ENCODE measurements at regions not wholly inside any gene's neighbourhood (a gene's known extent, or its start where the extent isn't known, plus 50 kb on each side); places are given as distances from the start of the nearest gene placed in this dataset.

DNA sequence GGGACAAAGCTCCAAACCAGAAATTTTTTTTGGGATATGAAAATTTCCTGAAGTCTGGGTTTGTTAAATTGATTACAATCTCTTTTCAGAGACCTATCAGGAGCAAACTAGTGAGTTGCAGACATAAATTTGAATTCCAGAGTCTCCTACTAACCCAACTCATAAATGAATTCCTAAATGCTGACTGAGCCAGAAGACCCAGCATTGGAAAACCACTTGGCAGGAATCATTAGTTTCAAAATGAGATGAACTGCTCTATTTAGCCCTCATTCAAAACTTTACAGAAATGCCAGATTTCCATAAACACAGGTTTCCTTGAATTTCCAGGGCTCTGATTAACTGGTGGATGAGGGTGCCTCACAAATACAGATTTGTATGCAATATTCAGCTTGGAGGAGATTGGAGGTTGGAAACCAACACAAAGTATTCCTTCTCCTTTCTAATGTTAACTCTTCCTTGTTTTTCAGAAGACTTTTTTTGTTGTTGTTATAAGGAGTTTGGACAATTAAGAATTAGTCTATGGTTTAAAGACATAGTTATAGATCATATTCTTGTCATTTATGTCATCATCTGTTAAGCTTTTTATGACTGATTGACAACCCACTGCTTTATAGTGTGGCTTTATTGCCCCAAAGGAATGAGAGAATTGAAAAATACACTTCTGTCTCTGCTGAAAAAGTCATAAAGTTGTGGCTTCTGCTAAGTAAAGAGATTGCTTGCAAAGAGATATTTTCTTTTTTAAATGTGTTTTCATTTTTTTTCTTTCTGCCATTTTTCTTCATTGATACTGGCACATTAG, 222.8 kb downstream of the HLX start:
- Histone ChIP-seq H3K36me3 (ENCODE audit: control insufficient read depth in 2 of 2, insufficient read depth in 2 of 2, low read length in 1 of 2) (no peaks in the 10 kb centered on the region), H3K27me3 (replicated peaks in 1 of 2; ENCODE audit: control insufficient read depth in 2 of 2, insufficient read depth in 2 of 2, low read length in 1 of 2) (no peaks in the 10 kb centered on the region), H4K20me1 (ENCODE audit: control insufficient read depth, insufficient read depth) (no peaks in the 10 kb centered on the region), H3K4me1 (ENCODE audit: control insufficient read depth, insufficient read depth, low read length) (peaks cover 5% of the 10 kb centered on the region), H3K4me2 (ENCODE audit: control insufficient read depth, insufficient read depth) (no peak overlapping the region), H3K9ac (ENCODE audit: control insufficient read depth, insufficient read depth, low read length) (no peak overlapping the region), H2AFZ (ENCODE audit: control insufficient read depth, low read depth, low read length) (no peak overlapping the region), H3K79me2 (ENCODE audit: control insufficient read depth, insufficient read depth, low read length) (no peaks in the 10 kb centered on the region), H3K27ac (ENCODE audit: control insufficient read depth, insufficient read depth) (no peak overlapping the region), H3K4me3 (no peak overlapping the region), H3K9me3 (replicated peaks; ENCODE audit: control insufficient read depth, insufficient read depth, low read length) (peaks cover 10% of the 10 kb centered on the region; the same call in 2 of the 3 replicates)
- in situ Hi-C loops (cut with MboI) (no loop called here), intact Hi-C loops (cut with micrococcal nuclease; ENCODE audit: unreplicated experiment) (no loop called here)
- DNase-seq (ENCODE audit: low read depth, low spot score) (no peak), ATAC-seq (no peak), FAIRE-seq (no peak)
- CTCF ChIA-PET = interaction anchor here (1.2 kb wide), 2 partner anchors 84 to 102 kb away, joined by 3 to 4 read pairs; no protein-coding TSS in a partner anchor
- SMC1A ChIA-PET (ENCODE audit: uncharacterized antibody, unreplicated experiment) = interaction anchor here (0.6 to 1.1 kb wide), 3 partner anchors 19 to 78 kb away, joined by 3 read pairs; no protein-coding TSS in a partner anchor
- POLR2A ChIA-PET = no interaction called here
- BruUV-seq (replicated peaks) = no TSS peak
- RAD21 ChIA-PET (ENCODE audit: unreplicated experiment) = no interaction called here
- TF ChIP-seq USF1 (IDR thresholded peaks at IDR 0.05; ENCODE audit: borderline replicate concordance, extremely low read length, insufficient read depth, low read depth, low read length) = no peak
- no peak for TF ChIP-seq RAD51 (IDR thresholded peaks at IDR 0.05)
- TF ChIP-seq HDGF (IDR thresholded peaks at IDR 0.05) = no peak
- TF ChIP-seq, protein P1, sequence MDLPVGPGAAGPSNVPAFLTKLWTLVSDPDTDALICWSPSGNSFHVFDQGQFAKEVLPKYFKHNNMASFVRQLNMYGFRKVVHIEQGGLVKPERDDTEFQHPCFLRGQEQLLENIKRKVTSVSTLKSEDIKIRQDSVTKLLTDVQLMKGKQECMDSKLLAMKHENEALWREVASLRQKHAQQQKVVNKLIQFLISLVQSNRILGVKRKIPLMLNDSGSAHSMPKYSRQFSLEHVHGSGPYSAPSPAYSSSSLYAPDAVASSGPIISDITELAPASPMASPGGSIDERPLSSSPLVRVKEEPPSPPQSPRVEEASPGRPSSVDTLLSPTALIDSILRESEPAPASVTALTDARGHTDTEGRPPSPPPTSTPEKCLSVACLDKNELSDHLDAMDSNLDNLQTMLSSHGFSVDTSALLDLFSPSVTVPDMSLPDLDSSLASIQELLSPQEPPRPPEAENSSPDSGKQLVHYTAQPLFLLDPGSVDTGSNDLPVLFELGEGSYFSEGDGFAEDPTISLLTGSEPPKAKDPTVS (IDR thresholded peaks at IDR 0.05; ENCODE audit: low read depth, low read length) = no peak
- no peak for TF ChIP-seq ESRRA (IDR thresholded peaks at IDR 0.05; ENCODE audit: low read length)
